GM23248 (cell line): ENCODE measurements at regions not wholly inside any gene's neighbourhood (a gene's known extent, or its start where the extent isn't known, plus 50 kb on each side); places are given as distances from the start of the nearest gene placed in this dataset.

Experiments
- EZH2 ChIP-seq: fragments of 200-600 bp; sonication (generic); IDR thresholded peaks from 2 replicates; pipeline ENCODE4 v1.6.1; 2018; ENCODE audit warnings: antibody characterized with exemption, mild to moderate bottlenecking; ENCODE audit not compliant: insufficient read depth, poor library complexity, severe bottlenecking
- EZH2phosphoT487 ChIP-seq: fragments of 200-600 bp; sonication (generic); IDR thresholded peaks from 2 replicates; pipeline ENCODE4 v1.6.1; 2018; ENCODE audit warnings: antibody characterized with exemption, moderate library complexity, mild to moderate bottlenecking, low read depth; ENCODE audit not compliant: insufficient read depth

DNA sequence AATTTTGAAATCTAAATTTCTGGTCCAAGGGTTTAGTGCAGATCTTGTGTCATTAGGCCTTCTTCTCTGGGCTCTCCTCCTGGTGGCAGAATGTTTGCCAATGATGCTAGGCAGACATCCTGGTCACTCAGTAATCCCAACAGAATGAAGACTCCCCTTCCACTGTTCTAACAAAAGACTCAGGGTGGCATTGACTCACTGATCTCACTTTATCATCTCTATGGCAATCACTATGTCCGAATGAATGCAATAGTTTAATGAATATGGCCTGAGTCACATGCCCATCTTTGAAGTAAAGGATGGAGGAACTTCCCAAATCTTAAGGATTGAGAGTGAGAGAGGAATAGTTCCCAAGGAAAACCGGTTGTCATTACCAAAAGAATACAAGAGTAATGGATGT lies 261.1 kb downstream of the KCNE4 start:
- TF ChIP-seq EZH2 (no peak), EZH2phosphoT487 (no peak)
